Activated T-helper 1 cell treated with anti-CD3 and anti-CD28 coated beads, Interleukin-12 subunit alpha, Interleukin-12 subunit beta, Interleukin-2, Interleukin-4 antibody, amounts not matched to agents 30 ng/mL and 10 ng/mL and 1 ng/mL, durations not matched to agents 14 hours and 24 hours and 36 hours (primary cell): ENCODE measurements at regions not wholly inside any gene's neighbourhood (a gene's known extent, or its start where the extent isn't known, plus 50 kb on each side); places are given as distances from the start of the nearest gene placed in this dataset.

Experiments used
- DNase-seq: peaks from one replicate; pipeline ENCODE4 v3.0.0; 2021; ENCODE audit warnings: low spot score
- H3K27ac Mint-ChIP-seq: one replicate; pipeline ENCODE4 v1.8.0; 2021; ENCODE audit warnings: mild to moderate bottlenecking, mixed read lengths
- H3K27me3 Mint-ChIP-seq: one replicate; pipeline ENCODE4 v1.8.0; 2022; ENCODE audit warnings: mild to moderate bottlenecking, moderate library complexity, mixed read lengths; ENCODE audit not compliant: insufficient read depth
- H3K36me3 Mint-ChIP-seq: one replicate; pipeline ENCODE4 v1.8.0; 2021; ENCODE audit warnings: low read depth, mixed read lengths
- H3K4me1 Mint-ChIP-seq: one replicate; pipeline ENCODE4 v1.8.0; 2021; ENCODE audit warnings: low read depth, mixed read lengths
- H3K4me3 Mint-ChIP-seq: one replicate; pipeline ENCODE4 v1.8.0; 2021; ENCODE audit warnings: mild to moderate bottlenecking, moderate library complexity, mixed read lengths
- H3K9me3 Mint-ChIP-seq: one replicate; pipeline ENCODE4 v1.8.0; 2021; ENCODE audit warnings: mixed read lengths
- intact Hi-C: fragments of 100-400 bp; cut with micrococcal nuclease; formaldehyde crosslinking; loops from one replicate; pipeline ENCODE4 v1.15.1; 2024

DNA sequence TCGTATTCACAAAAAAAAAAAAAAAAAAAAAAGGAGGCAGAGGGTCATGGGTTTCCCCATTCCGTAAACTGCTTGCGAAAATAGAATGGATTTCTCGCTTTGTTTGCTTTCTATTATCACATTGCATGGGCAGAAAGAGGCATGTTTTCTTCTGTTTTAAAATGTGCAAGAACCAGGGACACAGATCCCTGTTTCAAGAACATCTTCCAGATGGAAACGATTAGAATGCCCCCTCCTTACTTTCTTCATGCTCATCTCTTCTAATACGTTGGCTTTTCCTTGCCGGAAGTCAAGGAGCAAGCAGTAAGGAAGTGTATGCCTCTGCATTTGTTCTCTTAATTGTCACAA is 51.0 kb upstream of the ZNF516 start:
- no peak overlapping the region for H3K27ac Mint-ChIP-seq

DNA sequence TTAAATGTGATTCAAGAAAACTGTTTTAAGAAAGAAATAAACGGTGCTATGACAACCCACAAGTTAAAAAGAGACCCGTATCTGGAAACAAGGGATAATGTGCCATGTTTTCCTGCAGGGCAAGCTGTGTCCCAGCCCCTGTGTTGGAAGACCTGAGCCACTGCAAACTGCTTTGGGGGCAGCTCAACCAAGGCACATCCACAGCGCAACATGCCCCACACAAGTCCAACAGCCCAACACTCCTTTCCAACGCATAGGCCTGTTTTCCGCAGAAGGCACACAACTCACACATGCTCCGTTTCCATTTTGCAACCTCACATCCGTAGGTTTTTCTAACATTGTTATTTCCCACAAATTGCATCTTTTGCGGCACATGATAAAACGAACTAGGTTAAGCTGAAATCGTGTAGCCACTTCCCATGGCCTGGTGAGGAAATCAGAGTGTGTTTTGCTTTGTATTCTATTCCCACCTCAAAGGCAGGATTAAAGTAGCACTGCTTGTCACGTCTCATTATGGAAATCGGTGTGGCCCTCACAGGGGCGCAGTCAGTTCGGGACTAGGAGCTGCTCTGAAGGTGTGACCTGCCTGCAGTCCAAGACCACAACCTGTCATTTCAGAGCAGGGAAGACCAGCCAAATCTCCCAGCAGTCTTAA is 50.5 kb upstream of the ZNF516 start:
- no peak overlapping the region for H3K27ac Mint-ChIP-seq
- intact Hi-C loops: no loop called here
- no peak overlapping the region for H3K4me3 Mint-ChIP-seq
- no peaks in the 10 kb centered on the region for H3K9me3 Mint-ChIP-seq
- no peaks in the 10 kb centered on the region for H3K27me3 Mint-ChIP-seq
- DNase-seq: no peak
- H3K36me3 Mint-ChIP-seq: no peaks in the 10 kb centered on the region
- no peaks in the 10 kb centered on the region for H3K4me1 Mint-ChIP-seq

More for the DNA sequence above, 51.0 kb upstream of the ZNF516 start:
- H3K9me3 Mint-ChIP-seq: no peaks in the 10 kb centered on the region
- H3K4me1 Mint-ChIP-seq: no peaks in the 10 kb centered on the region
- no peak overlapping the region for H3K4me3 Mint-ChIP-seq
- H3K27me3 Mint-ChIP-seq: no peaks in the 10 kb centered on the region
- intact Hi-C loops: no loop called here
- no peak for DNase-seq
- no peaks in the 10 kb centered on the region for H3K36me3 Mint-ChIP-seq

DNA sequence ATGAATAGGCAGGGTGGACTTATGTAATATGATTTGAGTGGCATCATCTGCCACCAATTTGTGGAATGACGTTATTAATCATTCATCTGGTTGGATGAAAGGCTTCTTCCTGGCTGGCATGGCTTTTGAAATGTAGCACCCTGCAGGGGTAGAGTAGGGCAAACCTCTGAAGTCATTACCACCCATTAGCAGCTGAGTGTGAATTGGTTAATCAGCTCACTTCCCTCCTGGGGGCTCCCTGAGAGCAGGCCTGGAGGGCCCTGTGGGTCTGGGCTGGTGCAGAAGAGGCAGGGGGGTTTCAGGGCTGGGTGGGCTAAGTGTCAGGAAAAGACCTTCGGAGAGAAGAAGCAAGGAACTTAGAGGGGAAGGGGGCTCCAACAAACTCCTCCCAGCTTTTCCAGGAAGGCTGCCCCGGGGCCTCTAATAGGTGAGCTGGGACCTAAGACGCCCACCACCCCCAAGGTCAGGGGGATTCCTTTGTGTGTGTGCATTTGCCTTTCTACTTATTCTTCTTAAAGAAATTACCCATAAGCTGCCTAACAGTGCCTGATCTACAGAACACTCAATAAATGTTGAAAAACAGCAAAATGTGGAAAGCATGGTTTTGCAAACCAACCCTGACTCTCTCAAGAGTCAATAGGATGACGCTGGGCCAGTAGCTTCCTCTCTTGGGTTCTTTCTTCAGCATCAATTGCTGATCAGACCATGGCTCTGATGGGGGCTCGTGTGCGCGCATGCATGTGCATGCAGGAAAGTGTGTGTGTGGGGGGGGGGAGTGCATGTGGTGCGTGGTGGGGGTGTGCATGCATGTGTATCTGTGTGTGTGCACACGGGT is 49.7 kb upstream of the ZNF516 start:
- intact Hi-C loops: no loop called here

More for the DNA sequence above, 49.7 kb upstream of the ZNF516 start:
- H3K27me3 Mint-ChIP-seq: no peaks in the 10 kb centered on the region
- H3K27ac Mint-ChIP-seq: no peak overlapping the region
- H3K4me1 Mint-ChIP-seq: no peaks in the 10 kb centered on the region
- no peak for DNase-seq
- H3K4me3 Mint-ChIP-seq: no peak overlapping the region
- no peaks in the 10 kb centered on the region for H3K36me3 Mint-ChIP-seq
- no peaks in the 10 kb centered on the region for H3K9me3 Mint-ChIP-seq
